Subcutaneous abdominal adipose tissue (tissue), 5 donors: ENCODE measurements at regions not wholly inside any gene's neighbourhood (a gene's known extent, or its start where the extent isn't known, plus 50 kb on each side); places are given as distances from the start of the nearest gene placed in this dataset.

Experiments used
- H3K27ac ChIP-seq: one replicate; pipeline ENCODE4 v1.7.0; 2013; ENCODE audit warnings: low read depth, mild to moderate bottlenecking, inconsistent platforms, low read length, moderate library complexity
- H3K27me3 ChIP-seq, 5 donors: one replicate each; pipeline ENCODE4 v1.7.0; 2013; ENCODE audit warnings: low read length in 5 of 5, inconsistent platforms in 1 of 5; ENCODE audit not compliant: control insufficient read depth in 5 of 5, insufficient read depth in 4 of 5
- H3K36me3 ChIP-seq, 5 donors: one replicate each; pipeline ENCODE4 v1.7.0; 2013; ENCODE audit warnings: low read length in 5 of 5; ENCODE audit not compliant: control insufficient read depth in 5 of 5, insufficient read depth in 5 of 5
- H3K4me1 ChIP-seq, 5 donors: one replicate each; pipeline ENCODE4 v1.7.0; 2013; ENCODE audit warnings: low read length in 5 of 5, mild to moderate bottlenecking in 3 of 5, moderate library complexity in 1 of 5; ENCODE audit not compliant: control insufficient read depth in 5 of 5, insufficient read depth in 5 of 5
- H3K4me3 ChIP-seq, 5 donors: one replicate each; pipeline ENCODE4 v1.7.0; 2013; ENCODE audit warnings: low read length in 5 of 5, low read depth in 1 of 5
- H3K9ac ChIP-seq, 5 donors: one replicate each; pipeline ENCODE4 v1.7.0; 2013; ENCODE audit warnings: low read length in 5 of 5, mild to moderate bottlenecking in 4 of 5, moderate library complexity in 3 of 5
- H3K9me3 ChIP-seq, 5 donors: one replicate each; pipeline ENCODE4 v1.7.0; 2013; ENCODE audit warnings: low read length in 5 of 5; ENCODE audit not compliant: control insufficient read depth in 5 of 5
- donor health status: healthy.
- donor health status: healthy.
- donor health status: healthy.
- donor health status: healthy.
- donor health status: healthy.

DNA sequence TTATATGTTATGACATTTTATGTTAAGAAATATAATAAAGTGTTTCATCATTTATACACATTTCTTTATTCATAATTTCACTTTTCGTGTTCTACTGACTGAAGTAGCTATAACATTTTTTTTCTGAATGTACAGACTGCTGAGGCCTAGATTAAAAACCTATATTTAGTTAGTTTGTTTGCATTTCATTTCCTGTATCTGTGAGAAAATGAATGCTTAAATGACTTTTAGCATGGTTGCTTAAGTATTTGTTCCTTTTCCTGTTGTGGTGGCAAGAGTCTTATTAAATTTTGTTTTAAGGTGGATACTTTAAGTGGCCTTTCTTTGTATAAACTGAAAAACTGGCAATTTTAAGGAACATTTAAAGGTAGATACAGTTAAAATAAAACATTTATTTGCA, 779.7 kb upstream of the MAN1A1 start:
- no peak overlapping the region for H3K27ac ChIP-seq
- no peaks in the 10 kb centered on the region for H3K4me1 ChIP-seq
- no peaks in the 10 kb centered on the region for H3K36me3 ChIP-seq

DNA sequence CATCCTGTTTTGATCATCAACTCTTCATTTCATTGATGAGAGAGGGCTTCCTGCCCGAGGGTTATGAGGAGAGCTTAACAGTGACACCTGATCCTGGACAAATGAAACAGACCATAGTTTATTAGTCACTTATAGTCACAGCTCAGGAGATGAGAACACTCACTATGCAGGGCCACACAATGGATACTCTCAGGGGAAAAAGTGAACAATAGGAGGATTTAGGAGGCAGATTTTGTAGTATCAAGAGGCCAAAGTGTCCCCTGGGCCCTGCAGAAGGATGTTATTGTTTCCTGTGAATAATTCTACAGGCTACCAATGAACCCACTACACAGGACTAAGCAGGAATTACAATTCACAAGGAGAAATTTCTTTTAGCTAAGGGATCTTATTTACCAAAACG, 772.8 kb upstream of the MAN1A1 start:
- Histone ChIP-seq H3K36me3 (no peaks in the 10 kb centered on the region), H3K9ac (no peak overlapping the region), H3K4me1 (peaks cover 0 to 4% (median 0%) of the 10 kb centered on the region in 5 donors), H3K4me3 (no peak overlapping the region), H3K9me3 (no peaks in the 10 kb centered on the region), H3K27me3 (no peaks in the 10 kb centered on the region), H3K27ac (no peak overlapping the region)

More for the DNA sequence above, 779.7 kb upstream of the MAN1A1 start:
- Histone ChIP-seq H3K27me3 (no peaks in the 10 kb centered on the region), H3K9me3 (peaks cover 0 to 7% (median 0%) of the 10 kb centered on the region in 5 donors), H3K4me3 (no peak overlapping the region), H3K9ac (no peak overlapping the region)

- Histone ChIP-seq H3K4me1 (no peaks in the 10 kb centered on the region), H3K9ac (no peak overlapping the region), H3K4me3 (no peak overlapping the region), H3K9me3 (no peaks in the 10 kb centered on the region), H3K36me3 (no peaks in the 10 kb centered on the region), H3K27me3 (no peaks in the 10 kb centered on the region), H3K27ac (no peak overlapping the region)
These were observed 766.8 kb upstream of the MAN1A1 start for GRCh38 chr6:120116343-120116742.

GRCh38 chr6:120112980-120113379, 763.4 kb upstream of the MAN1A1 start:
- Histone ChIP-seq H3K36me3 (no peaks in the 10 kb centered on the region), H3K9ac (no peak overlapping the region), H3K27ac (no peak overlapping the region), H3K27me3 (no peaks in the 10 kb centered on the region), H3K4me3 (no peak overlapping the region), H3K4me1 (no peaks in the 10 kb centered on the region), H3K9me3 (no peaks in the 10 kb centered on the region)

GRCh38 chr6:120111001-120111400, 761.4 kb upstream of the MAN1A1 start:
- Histone ChIP-seq H3K27me3 (no peaks in the 10 kb centered on the region), H3K4me3 (no peak overlapping the region), H3K27ac (no peak overlapping the region), H3K36me3 (no peaks in the 10 kb centered on the region), H3K4me1 (no peaks in the 10 kb centered on the region), H3K9me3 (no peaks in the 10 kb centered on the region), H3K9ac (no peak overlapping the region)

GRCh38 chr6:120108061-120108795, 758.7 kb upstream of the MAN1A1 start:
- Histone ChIP-seq H3K9ac (no peak overlapping the region), H3K27me3 (no peaks in the 10 kb centered on the region), H3K4me3 (no peak overlapping the region), H3K27ac (no peak overlapping the region), H3K4me1 (no peaks in the 10 kb centered on the region), H3K9me3 (no peaks in the 10 kb centered on the region), H3K36me3 (no peaks in the 10 kb centered on the region)

DNA sequence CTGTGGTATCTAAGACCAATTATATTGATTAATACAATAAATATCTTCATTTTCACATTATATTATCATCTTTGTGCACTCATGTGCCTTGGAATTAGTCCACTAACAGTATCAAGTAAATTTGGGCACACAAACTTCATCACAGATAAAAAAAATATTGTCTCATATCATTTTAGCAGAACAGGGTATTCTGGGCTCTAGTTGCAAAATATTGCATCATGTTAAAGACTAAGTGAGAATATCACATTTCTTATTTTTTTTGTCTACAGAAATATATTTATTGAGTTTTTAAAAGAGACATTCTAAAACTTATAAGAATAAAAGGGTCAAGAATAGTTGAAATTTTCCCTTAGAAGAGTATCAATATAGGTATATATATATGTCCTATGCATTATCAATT, 754.1 kb upstream of the MAN1A1 start:
- Histone ChIP-seq H3K27ac (no peak overlapping the region), H3K27me3 (no peaks in the 10 kb centered on the region), H3K36me3 (no peaks in the 10 kb centered on the region), H3K4me1 (no peaks in the 10 kb centered on the region), H3K9ac (no peak overlapping the region), H3K9me3 (no peaks in the 10 kb centered on the region), H3K4me3 (no peak overlapping the region)

- no peaks in the 10 kb centered on the region for H3K27me3 ChIP-seq
- no peaks in the 10 kb centered on the region for H3K4me1 ChIP-seq
- H3K4me3 ChIP-seq, result no peak overlapping the region
- H3K9me3 ChIP-seq, result no peaks in the 10 kb centered on the region
- H3K9ac ChIP-seq, result no peak overlapping the region
- H3K36me3 ChIP-seq, result no peaks in the 10 kb centered on the region
- no peak overlapping the region for H3K27ac ChIP-seq
These were observed 747.2 kb upstream of the MAN1A1 start for GRCh38 chr6:120096696-120097260.

GRCh38 chr6:120083186-120083585, 733.6 kb upstream of the MAN1A1 start:
- no peaks in the 10 kb centered on the region for H3K9me3 ChIP-seq
- no peak overlapping the region for H3K27ac ChIP-seq
- H3K4me3 ChIP-seq, result no peak overlapping the region
- H3K4me1 ChIP-seq, result no peaks in the 10 kb centered on the region
- no peaks in the 10 kb centered on the region for H3K36me3 ChIP-seq
- no peaks in the 10 kb centered on the region for H3K27me3 ChIP-seq
- no peak overlapping the region for H3K9ac ChIP-seq

GRCh38 chr6:120077489-120077888, 727.9 kb upstream of the MAN1A1 start:
- Histone ChIP-seq H3K27me3 (no peaks in the 10 kb centered on the region), H3K4me1 (no peaks in the 10 kb centered on the region), H3K27ac (no peak overlapping the region), H3K9ac (no peak overlapping the region), H3K36me3 (no peaks in the 10 kb centered on the region), H3K9me3 (no peaks in the 10 kb centered on the region), H3K4me3 (no peak overlapping the region)
